ENCODE measurements at regions not wholly inside any gene's neighbourhood (a gene's known extent, or its start where the extent isn't known, plus 50 kb on each side); places are given as distances from the start of the nearest gene placed in this dataset.

DNA sequence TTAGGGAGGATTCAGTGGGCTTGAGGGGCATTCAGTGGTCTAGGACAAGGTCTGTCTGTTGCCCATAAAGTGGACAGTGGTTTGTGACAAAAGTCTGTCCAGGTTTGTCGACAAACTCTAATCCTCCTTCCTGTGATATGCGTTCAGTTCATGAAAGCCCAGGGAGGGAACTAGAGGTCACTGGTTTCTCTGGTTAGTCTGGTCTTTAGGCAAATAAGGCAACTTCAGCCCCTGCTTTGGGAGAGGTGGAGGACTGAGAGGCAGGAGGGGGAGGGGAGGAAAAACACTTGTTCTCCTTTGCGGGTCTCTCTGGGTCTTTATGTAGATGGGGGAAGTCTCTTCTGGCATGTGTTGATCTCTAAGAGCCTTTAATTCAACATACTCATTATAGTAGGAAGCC is 235.1 kb upstream of the PWP1 start:
- no peak for DNase-seq (ENCODE audit: low read depth in 2 of 2)
- Histone ChIP-seq H2AFZ (ENCODE audit: low read length) (no peak overlapping the region), H3K9ac (ENCODE audit: insufficient read depth, low read length) (no peak overlapping the region), H3K79me2 (ENCODE audit: control insufficient read depth, insufficient read depth, low read length) (no peaks in the 10 kb centered on the region), H3K27ac (ENCODE audit: insufficient read depth, low read length) (no peak overlapping the region), H3K4me3 (replicated peaks in 1 of 4; ENCODE audit: control extremely low read depth in 1 of 4, insufficient read depth in 1 of 4, low read depth in 3 of 4, low read length in 4 of 4) (no peak overlapping the region), H3K36me3 (ENCODE audit: control insufficient read depth, insufficient read depth, low read length) (no peaks in the 10 kb centered on the region), H3K27me3 (ENCODE audit: control insufficient read depth, insufficient read depth, low read length) (no peaks in the 10 kb centered on the region), H3K4me1 (ENCODE audit: control insufficient read depth, extremely low read depth, insufficient read depth, low read length) (no peaks in the 10 kb centered on the region), H3K9me3 (ENCODE audit: control insufficient read depth, insufficient read depth, low read depth, low read length) (no peaks in the 10 kb centered on the region), H4K20me1 (ENCODE audit: control insufficient read depth, extremely low read depth, insufficient read depth, low read length) (no peaks in the 10 kb centered on the region), H3K4me2 (ENCODE audit: extremely low read depth, insufficient read depth, low read length) (no peak overlapping the region)
- TF ChIP-seq, protein P1, sequence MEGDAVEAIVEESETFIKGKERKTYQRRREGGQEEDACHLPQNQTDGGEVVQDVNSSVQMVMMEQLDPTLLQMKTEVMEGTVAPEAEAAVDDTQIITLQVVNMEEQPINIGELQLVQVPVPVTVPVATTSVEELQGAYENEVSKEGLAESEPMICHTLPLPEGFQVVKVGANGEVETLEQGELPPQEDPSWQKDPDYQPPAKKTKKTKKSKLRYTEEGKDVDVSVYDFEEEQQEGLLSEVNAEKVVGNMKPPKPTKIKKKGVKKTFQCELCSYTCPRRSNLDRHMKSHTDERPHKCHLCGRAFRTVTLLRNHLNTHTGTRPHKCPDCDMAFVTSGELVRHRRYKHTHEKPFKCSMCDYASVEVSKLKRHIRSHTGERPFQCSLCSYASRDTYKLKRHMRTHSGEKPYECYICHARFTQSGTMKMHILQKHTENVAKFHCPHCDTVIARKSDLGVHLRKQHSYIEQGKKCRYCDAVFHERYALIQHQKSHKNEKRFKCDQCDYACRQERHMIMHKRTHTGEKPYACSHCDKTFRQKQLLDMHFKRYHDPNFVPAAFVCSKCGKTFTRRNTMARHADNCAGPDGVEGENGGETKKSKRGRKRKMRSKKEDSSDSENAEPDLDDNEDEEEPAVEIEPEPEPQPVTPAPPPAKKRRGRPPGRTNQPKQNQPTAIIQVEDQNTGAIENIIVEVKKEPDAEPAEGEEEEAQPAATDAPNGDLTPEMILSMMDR (conservative IDR thresholded peaks at IDR 0.05 in 1 of 2, IDR thresholded peaks at IDR 0.05 in 1 of 2; ENCODE audit: low read depth in 1 of 2, low read length in 2 of 2), result no peak
- TF ChIP-seq EZH2 (IDR thresholded peaks at IDR 0.05; ENCODE audit: low read length, missing control alignments), result no peak

DNA sequence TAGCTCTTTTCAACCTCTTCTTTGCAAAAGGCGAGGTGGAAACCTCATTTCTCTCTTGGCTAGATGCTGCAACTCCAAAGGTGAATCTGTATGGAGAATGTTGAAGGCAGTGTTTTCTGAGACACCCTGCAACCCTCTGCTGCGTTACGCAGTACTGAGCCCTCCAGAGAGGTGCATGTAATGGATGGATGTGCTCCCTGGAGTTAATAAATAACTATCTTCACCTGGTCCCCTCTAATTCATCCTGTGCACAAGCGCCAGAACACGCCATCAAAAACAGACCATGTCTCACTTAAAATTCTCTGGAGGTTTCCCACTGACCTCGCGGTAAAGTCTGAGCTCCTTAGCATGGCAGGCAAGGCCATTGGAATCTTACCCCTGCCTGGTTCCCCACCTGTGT is 234.4 kb upstream of the PWP1 start:
- Histone ChIP-seq H3K9me3 (ENCODE audit: control insufficient read depth, insufficient read depth, low read depth, low read length) (no peaks in the 10 kb centered on the region), H3K27me3 (ENCODE audit: control insufficient read depth, insufficient read depth, low read length) (no peaks in the 10 kb centered on the region), H3K79me2 (ENCODE audit: control insufficient read depth, insufficient read depth, low read length) (no peaks in the 10 kb centered on the region), H3K4me2 (ENCODE audit: extremely low read depth, insufficient read depth, low read length) (no peak overlapping the region), H3K4me3 (replicated peaks in 1 of 4; ENCODE audit: control extremely low read depth in 1 of 4, insufficient read depth in 1 of 4, low read depth in 3 of 4, low read length in 4 of 4) (no peak overlapping the region), H2AFZ (ENCODE audit: low read length) (no peak overlapping the region), H3K27ac (ENCODE audit: insufficient read depth, low read length) (no peak overlapping the region), H4K20me1 (ENCODE audit: control insufficient read depth, extremely low read depth, insufficient read depth, low read length) (no peaks in the 10 kb centered on the region), H3K9ac (ENCODE audit: insufficient read depth, low read length) (no peak overlapping the region), H3K36me3 (ENCODE audit: control insufficient read depth, insufficient read depth, low read length) (no peaks in the 10 kb centered on the region), H3K4me1 (ENCODE audit: control insufficient read depth, extremely low read depth, insufficient read depth, low read length) (no peaks in the 10 kb centered on the region)
- DNase-seq (ENCODE audit: low read depth in 2 of 2), result no peak
- TF ChIP-seq EZH2 (IDR thresholded peaks at IDR 0.05; ENCODE audit: low read length, missing control alignments), result no peak
- TF ChIP-seq, protein P1 (conservative IDR thresholded peaks at IDR 0.05 in 1 of 2, IDR thresholded peaks at IDR 0.05 in 1 of 2; ENCODE audit: low read depth in 1 of 2, low read length in 2 of 2), result no peak

DNA sequence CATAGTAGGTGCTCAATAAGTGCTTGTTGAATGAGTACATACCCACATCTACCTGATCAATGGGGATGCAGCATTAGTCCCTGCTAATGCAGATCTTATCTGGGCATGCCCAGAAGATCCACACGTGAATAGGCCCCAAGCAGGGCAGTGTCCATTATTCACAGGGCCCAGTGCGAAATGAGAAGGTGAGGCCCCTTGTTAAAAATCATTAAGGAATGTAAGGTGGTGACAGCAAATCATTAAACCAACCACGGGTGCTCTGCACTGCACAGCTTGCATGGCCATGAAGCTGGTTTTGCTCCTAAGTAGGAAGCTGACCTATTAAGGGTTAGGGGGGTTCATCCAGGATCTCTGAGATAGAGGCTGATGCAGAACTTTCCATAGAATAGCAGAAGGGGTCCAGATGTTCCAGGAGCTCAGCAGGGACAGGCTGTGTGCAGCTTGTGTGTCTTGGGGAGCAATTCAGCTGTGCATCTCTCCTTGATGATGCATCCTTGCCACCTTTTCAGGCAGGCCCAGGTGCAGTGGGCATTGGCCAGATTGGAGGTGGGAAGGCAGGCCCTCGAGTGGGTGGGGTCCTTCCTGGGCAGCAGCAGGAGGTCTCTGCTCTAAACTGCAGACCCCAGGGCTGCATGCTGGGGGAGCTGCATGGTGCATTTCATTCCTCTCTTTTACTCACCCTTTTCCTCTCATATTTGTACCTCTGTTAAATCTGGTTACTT is 231.3 kb upstream of the PWP1 start:
- Histone ChIP-seq H3K9me3 (ENCODE audit: control insufficient read depth, insufficient read depth, low read depth, low read length) (no peaks in the 10 kb centered on the region), H3K4me1 (ENCODE audit: control insufficient read depth, extremely low read depth, insufficient read depth, low read length) (no peaks in the 10 kb centered on the region), H4K20me1 (ENCODE audit: control insufficient read depth, extremely low read depth, insufficient read depth, low read length) (no peaks in the 10 kb centered on the region), H3K4me3 (replicated peaks in 1 of 4; ENCODE audit: control extremely low read depth in 1 of 4, insufficient read depth in 1 of 4, low read depth in 3 of 4, low read length in 4 of 4) (no peak overlapping the region), H3K79me2 (ENCODE audit: control insufficient read depth, insufficient read depth, low read length) (no peaks in the 10 kb centered on the region), H3K4me2 (ENCODE audit: extremely low read depth, insufficient read depth, low read length) (no peak overlapping the region), H3K27ac (ENCODE audit: insufficient read depth, low read length) (no peak overlapping the region), H3K36me3 (ENCODE audit: control insufficient read depth, insufficient read depth, low read length) (no peaks in the 10 kb centered on the region), H3K27me3 (ENCODE audit: control insufficient read depth, insufficient read depth, low read length) (no peaks in the 10 kb centered on the region), H2AFZ (ENCODE audit: low read length) (no peak overlapping the region), H3K9ac (ENCODE audit: insufficient read depth, low read length) (no peak overlapping the region)
- no peak for DNase-seq (ENCODE audit: low read depth in 2 of 2)
- TF ChIP-seq, protein P1 (conservative IDR thresholded peaks at IDR 0.05 in 1 of 2, IDR thresholded peaks at IDR 0.05 in 1 of 2; ENCODE audit: low read depth in 1 of 2, low read length in 2 of 2), result no peak
- TF ChIP-seq EZH2 (IDR thresholded peaks at IDR 0.05; ENCODE audit: low read length, missing control alignments), result no peak

Measured in fibroblast of lung (primary cell).